ENCODE measurements at regions not wholly inside any gene's neighbourhood (a gene's known extent, or its start where the extent isn't known, plus 50 kb on each side); places are given as distances from the start of the nearest gene placed in this dataset.

- no peak for DNase-seq (ENCODE audit: low read depth)
- no peak for TF ChIP-seq CTCF (IDR thresholded peaks at IDR 0.05; ENCODE audit: low read depth, low read length, missing control alignments)
- H3K4me3 ChIP-seq (ENCODE audit: low read depth, low read length) = no peak overlapping the region
Measured at GRCh38 chr4:14596437-14596836, 405.8 kb upstream of the CPEB2 start.

GRCh38 chr4:14596904-14597303 is 405.4 kb upstream of the CPEB2 start:
- TF ChIP-seq CTCF (IDR thresholded peaks at IDR 0.05; ENCODE audit: low read depth, low read length, missing control alignments) = peak; percentile 11
- DNase-seq (ENCODE audit: low read depth) = no peak
- H3K4me3 ChIP-seq (ENCODE audit: low read depth, low read length) = no peak overlapping the region

- TF ChIP-seq CTCF (IDR thresholded peaks at IDR 0.05; ENCODE audit: low read depth, low read length, missing control alignments) = no peak
- no peak for DNase-seq (ENCODE audit: low read depth)
- no peak overlapping the region for H3K4me3 ChIP-seq (ENCODE audit: low read depth, low read length)
Measured at GRCh38 chr4:14602206-14602605, 400.1 kb upstream of the CPEB2 start.

- H3K4me3 ChIP-seq (ENCODE audit: low read depth, low read length) = no peak overlapping the region
- no peak for DNase-seq (ENCODE audit: low read depth)
- no peak for TF ChIP-seq CTCF (IDR thresholded peaks at IDR 0.05; ENCODE audit: low read depth, low read length, missing control alignments)
Measured at GRCh38 chr4:14607001-14607400, 395.3 kb upstream of the CPEB2 start.

- no peak for DNase-seq (ENCODE audit: low read depth)
- no peak for TF ChIP-seq CTCF (IDR thresholded peaks at IDR 0.05; ENCODE audit: low read depth, low read length, missing control alignments)
- no peak overlapping the region for H3K4me3 ChIP-seq (ENCODE audit: low read depth, low read length)
Measured at GRCh38 chr4:14607578-14607977, 394.7 kb upstream of the CPEB2 start.

- no peak for TF ChIP-seq CTCF (IDR thresholded peaks at IDR 0.05; ENCODE audit: low read depth, low read length, missing control alignments)
- H3K4me3 ChIP-seq (ENCODE audit: low read depth, low read length) = no peak overlapping the region
- no peak for DNase-seq (ENCODE audit: low read depth)
Measured at GRCh38 chr4:14608630-14609029, 393.7 kb upstream of the CPEB2 start.

- H3K4me3 ChIP-seq (ENCODE audit: low read depth, low read length) = no peak overlapping the region
- no peak for TF ChIP-seq CTCF (IDR thresholded peaks at IDR 0.05; ENCODE audit: low read depth, low read length, missing control alignments)
- no peak for DNase-seq (ENCODE audit: low read depth)
Measured at GRCh38 chr4:14614840-14615239, 387.4 kb upstream of the CPEB2 start.

All from GM12864 (cell line).